DOHH2 (cell line): ENCODE measurements at regions not wholly inside any gene's neighbourhood (a gene's known extent, or its start where the extent isn't known, plus 50 kb on each side); places are given as distances from the start of the nearest gene placed in this dataset.

Source experiments
- H3F3A ChIP-seq: fragments of 200-600 bp; sonication (generic), shearing (Covaris generic); 2 replicates; pipeline ENCODE4 v1.6.0; 2016; ENCODE audit warnings: antibody characterized with exemption, mild to moderate bottlenecking; ENCODE audit not compliant: control insufficient read depth, insufficient read depth
- H3K27ac ChIP-seq: fragments of 200-600 bp; sonication (generic); 2 replicates; pipeline ENCODE4 v1.5.1; 2014; ENCODE audit warnings: low read depth, mild to moderate bottlenecking, low read length, moderate library complexity
- H3K27me3 ChIP-seq: fragments of 200-600 bp; sonication (generic); 2 replicates; pipeline ENCODE4 v1.6.1; 2014; ENCODE audit warnings: mild to moderate bottlenecking, low read length, mixed read lengths; ENCODE audit not compliant: control insufficient read depth
- H3K36me3 ChIP-seq: fragments of 200-600 bp; sonication (generic); 2 replicates; pipeline ENCODE4 v1.6.1; 2014; ENCODE audit warnings: mild to moderate bottlenecking, low read length, moderate library complexity, mixed read lengths; ENCODE audit not compliant: control insufficient read depth
- H3K4me1 ChIP-seq: fragments of 200-600 bp; sonication (generic); 2 replicates; pipeline ENCODE4 v1.6.1; 2014; ENCODE audit warnings: mild to moderate bottlenecking, low read length, mixed read lengths; ENCODE audit not compliant: control insufficient read depth
- H3K4me2 ChIP-seq: fragments of 200-600 bp; sonication (generic); 2 replicates; pipeline ENCODE4 v1.6.0; 2014; ENCODE audit warnings: mild to moderate bottlenecking, low read length, moderate library complexity
- H3K4me3 ChIP-seq: fragments of 200-600 bp; sonication (generic); 2 replicates; pipeline ENCODE4 v1.5.1; 2014; ENCODE audit warnings: mild to moderate bottlenecking, low read length, mixed read lengths
- H3K79me2 ChIP-seq: fragments of 200-600 bp; sonication (generic); 2 replicates; pipeline ENCODE4 v1.6.1; 2014; ENCODE audit warnings: mild to moderate bottlenecking, low read length, mixed read lengths; ENCODE audit not compliant: control insufficient read depth
- H3K9me2 ChIP-seq: fragments of 200-600 bp; sonication (generic); replicated peaks from 2 replicates; pipeline ENCODE4 v1.6.1; 2014; ENCODE audit warnings: mild to moderate bottlenecking, low read length, mixed read lengths; ENCODE audit not compliant: control insufficient read depth
- H3K9me3 ChIP-seq: fragments of 200-600 bp; sonication (generic); 2 replicates; pipeline ENCODE4 v1.6.1; 2014; ENCODE audit warnings: antibody characterized with exemption, low read length, mixed read lengths; ENCODE audit not compliant: control insufficient read depth, insufficient read depth
- H4K20me1 ChIP-seq: fragments of 200-600 bp; sonication (generic); 2 replicates; pipeline ENCODE4 v1.6.0; 2014; ENCODE audit warnings: low read depth, mild to moderate bottlenecking, antibody characterized with exemption, low read length, moderate library complexity; ENCODE audit not compliant: control insufficient read depth, insufficient read depth
- EZH2phosphoT487 ChIP-seq: fragments of 200-600 bp; sonication (generic); IDR thresholded peaks from 2 replicates; pipeline ENCODE4 v1.6.1; 2017; ENCODE audit warnings: borderline replicate concordance, mild to moderate bottlenecking, antibody characterized with exemption, low read length, moderate library complexity, mixed read lengths
- TF ChIP-seq, protein P1 (sequence below): fragments of 200-600 bp; sonication (generic); IDR thresholded peaks from one replicate; pipeline ENCODE4 v1.5.1; 2014; ENCODE audit warnings: antibody characterized with exemption, mild to moderate bottlenecking, low read depth, low read length; ENCODE audit not compliant: poor library complexity, severe bottlenecking

DNA sequence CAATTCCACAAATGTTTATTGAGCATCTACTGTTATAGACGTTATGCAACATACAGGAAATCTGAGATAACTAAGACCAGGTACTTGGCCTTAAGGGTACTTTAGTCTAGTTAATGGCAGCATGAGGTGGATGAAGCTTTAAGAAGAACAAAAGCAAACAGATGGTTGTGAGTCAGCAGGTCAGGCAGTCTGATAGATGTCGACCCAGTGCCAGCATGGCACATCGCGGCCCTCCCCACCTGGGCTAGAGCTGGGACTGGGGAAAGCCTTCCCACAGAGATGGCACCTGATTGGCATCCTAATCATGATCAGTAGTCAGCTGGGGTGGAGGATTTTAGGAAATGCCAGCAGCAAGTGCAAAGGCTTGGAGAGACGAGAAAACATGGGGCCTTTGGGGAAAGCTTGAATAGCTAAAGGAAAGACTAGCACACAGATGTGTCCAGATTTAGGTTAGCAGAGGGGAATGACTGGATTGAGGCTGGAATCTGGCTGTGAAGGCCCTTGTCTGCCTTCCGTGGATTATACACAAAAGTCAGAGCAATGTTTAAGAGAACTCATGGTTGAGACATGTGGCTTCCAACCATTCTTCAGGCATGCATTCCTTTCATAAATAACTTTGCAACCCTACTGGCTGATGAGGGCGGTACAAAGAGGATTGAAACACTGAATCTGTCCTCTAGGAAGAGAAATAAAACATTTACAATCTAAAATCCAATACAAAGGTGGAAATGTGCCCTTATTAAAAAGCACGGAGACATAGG lies 395.4 kb upstream of the WWC1 start:
- TF ChIP-seq, protein P1, sequence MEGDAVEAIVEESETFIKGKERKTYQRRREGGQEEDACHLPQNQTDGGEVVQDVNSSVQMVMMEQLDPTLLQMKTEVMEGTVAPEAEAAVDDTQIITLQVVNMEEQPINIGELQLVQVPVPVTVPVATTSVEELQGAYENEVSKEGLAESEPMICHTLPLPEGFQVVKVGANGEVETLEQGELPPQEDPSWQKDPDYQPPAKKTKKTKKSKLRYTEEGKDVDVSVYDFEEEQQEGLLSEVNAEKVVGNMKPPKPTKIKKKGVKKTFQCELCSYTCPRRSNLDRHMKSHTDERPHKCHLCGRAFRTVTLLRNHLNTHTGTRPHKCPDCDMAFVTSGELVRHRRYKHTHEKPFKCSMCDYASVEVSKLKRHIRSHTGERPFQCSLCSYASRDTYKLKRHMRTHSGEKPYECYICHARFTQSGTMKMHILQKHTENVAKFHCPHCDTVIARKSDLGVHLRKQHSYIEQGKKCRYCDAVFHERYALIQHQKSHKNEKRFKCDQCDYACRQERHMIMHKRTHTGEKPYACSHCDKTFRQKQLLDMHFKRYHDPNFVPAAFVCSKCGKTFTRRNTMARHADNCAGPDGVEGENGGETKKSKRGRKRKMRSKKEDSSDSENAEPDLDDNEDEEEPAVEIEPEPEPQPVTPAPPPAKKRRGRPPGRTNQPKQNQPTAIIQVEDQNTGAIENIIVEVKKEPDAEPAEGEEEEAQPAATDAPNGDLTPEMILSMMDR: no peak
- no peak for TF ChIP-seq EZH2phosphoT487
- Histone ChIP-seq H3K36me3 (no peaks in the 10 kb centered on the region), H3K27me3 (no peaks in the 10 kb centered on the region)

DNA sequence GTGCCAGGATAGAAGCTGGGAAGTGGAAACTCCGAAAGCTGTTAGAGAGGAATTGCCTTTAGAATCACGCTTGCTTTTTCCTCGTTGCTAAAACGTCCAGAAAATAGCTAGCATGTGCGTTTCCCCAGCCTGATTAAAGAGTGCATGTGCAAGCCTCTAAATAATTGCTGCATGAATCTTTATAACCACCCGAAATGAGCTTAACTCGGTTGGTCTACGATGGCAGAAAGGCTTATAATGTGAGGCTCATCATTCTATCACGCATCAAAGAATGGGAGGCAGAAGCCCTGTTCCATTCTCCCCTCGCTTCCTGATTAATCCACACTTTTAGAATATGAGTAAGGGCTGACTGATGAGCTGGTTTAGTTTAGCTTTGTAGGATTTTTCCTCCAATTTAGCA lies 394.6 kb upstream of the WWC1 start:
- H3K27ac ChIP-seq: no peak overlapping the region
- H3K4me2 ChIP-seq: no peak overlapping the region
- TF ChIP-seq, protein P1: no peak
- TF ChIP-seq EZH2phosphoT487: no peak
- no peaks in the 10 kb centered on the region for H3K9me2 ChIP-seq
- H3K79me2 ChIP-seq: no peaks in the 10 kb centered on the region
- no peaks in the 10 kb centered on the region for H3K36me3 ChIP-seq
- H3F3A ChIP-seq: no peaks in the 10 kb centered on the region
- no peaks in the 10 kb centered on the region for H3K9me3 ChIP-seq
- no peak overlapping the region for H3K4me3 ChIP-seq
- H3K4me1 ChIP-seq: no peaks in the 10 kb centered on the region
- no peaks in the 10 kb centered on the region for H3K27me3 ChIP-seq
- H4K20me1 ChIP-seq: no peaks in the 10 kb centered on the region

More for the DNA sequence above, 395.4 kb upstream of the WWC1 start:
- Histone ChIP-seq H3K4me1 (no peaks in the 10 kb centered on the region), H3K9me3 (no peaks in the 10 kb centered on the region), H3F3A (no peaks in the 10 kb centered on the region), H3K4me3 (no peak overlapping the region), H3K27ac (no peak overlapping the region), H3K79me2 (no peaks in the 10 kb centered on the region), H3K9me2 (no peaks in the 10 kb centered on the region), H4K20me1 (no peaks in the 10 kb centered on the region), H3K4me2 (no peak overlapping the region)

DNA sequence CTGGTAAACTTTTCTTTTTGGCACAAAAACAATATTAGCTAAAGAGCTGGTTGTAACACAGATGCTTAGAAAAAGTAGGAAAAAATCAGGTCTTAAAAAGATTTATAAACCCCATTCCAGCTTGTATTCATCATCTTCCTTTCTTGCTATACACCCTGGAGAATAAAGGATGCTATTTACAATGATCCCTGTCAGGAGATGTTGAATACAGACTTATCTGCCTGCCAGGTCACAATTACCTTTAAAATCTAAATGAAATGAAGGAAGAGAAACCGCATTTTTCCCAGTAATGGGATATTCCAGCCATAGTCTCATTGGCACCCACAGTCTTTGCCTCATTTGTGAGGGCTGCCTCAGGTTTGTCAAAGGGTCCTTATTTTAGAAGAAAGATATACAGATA lies 394.1 kb upstream of the WWC1 start:
- Histone ChIP-seq H3K9me3 (no peaks in the 10 kb centered on the region), H3K36me3 (no peaks in the 10 kb centered on the region), H3F3A (no peaks in the 10 kb centered on the region), H3K27me3 (no peaks in the 10 kb centered on the region), H3K4me1 (no peaks in the 10 kb centered on the region), H3K27ac (no peak overlapping the region), H4K20me1 (no peaks in the 10 kb centered on the region), H3K4me3 (no peak overlapping the region), H3K79me2 (no peaks in the 10 kb centered on the region), H3K9me2 (no peaks in the 10 kb centered on the region), H3K4me2 (no peak overlapping the region)
- TF ChIP-seq, protein P1: no peak
- no peak for TF ChIP-seq EZH2phosphoT487
